GM18517 (cell line): ENCODE measurements at regions not wholly inside any gene's neighbourhood (a gene's known extent, or its start where the extent isn't known, plus 50 kb on each side); places are given as distances from the start of the nearest gene placed in this dataset.

Experiments used
- ATAC-seq: cut with Tn5 transposase; IDR thresholded peaks from one replicate; pipeline ENCODE4 v1.9.1; 2021; ENCODE audit warnings: mild to moderate bottlenecking, moderate library complexity; ENCODE audit not compliant: unreplicated experiment

DNA sequence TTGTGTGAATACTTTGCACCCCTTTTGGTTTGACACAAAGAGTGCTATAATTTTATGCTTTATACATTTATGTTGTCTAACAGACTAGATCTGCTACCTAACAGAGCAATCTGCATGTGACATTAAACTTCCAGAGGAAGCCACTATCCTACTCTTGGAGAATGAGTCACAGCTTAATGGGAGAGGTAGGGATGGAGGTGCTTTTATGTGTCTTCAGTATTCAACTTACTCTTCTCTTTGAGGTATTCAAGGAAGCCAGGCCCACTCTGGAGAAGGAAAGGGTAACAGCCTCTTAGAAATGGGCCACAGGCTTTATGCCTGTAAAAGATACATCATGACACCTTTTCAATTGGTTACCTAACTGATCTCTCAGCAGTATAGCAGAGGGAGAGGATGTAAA lies 85.8 kb upstream of the NEUROD1 start:
- no peak for ATAC-seq

DNA sequence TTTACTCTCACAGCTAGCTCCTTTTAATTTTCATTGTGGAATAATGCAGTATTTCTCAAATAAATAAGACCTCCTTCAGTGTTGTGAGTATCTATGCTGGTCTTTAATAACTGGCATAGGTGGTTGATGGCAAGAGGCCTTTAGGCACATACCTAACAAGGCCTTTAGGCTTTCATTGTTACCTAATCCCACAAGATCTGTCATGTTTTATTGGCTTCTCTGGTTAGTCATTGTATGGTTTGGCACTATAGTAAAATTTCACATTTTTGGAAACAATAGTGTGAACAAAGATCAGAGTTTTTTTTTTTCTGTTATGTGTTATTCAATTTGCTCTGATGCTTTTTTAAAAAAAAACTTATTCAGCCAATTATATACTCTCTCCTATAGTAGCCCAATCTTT lies 89.8 kb upstream of the NEUROD1 start:
- no peak for ATAC-seq

DNA sequence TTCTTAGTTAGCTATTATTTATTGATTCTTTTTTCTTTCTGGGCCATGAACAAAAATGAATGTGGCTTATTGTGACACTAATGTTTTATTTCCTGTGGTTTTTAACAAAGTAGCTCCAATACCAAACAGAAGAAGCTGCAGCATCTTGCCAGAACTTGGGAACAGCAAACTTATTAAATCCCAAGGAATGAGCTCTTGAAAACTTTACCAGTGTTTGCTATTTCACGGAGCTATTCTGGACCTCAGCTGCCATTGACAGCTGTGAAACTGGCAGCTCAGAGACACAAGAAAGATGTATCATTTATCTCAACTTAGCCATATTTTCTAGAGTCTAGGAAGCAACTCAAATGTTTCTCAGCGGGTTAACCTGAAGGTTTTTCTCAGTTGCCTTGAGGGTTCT lies 91.0 kb upstream of the NEUROD1 start:
- no peak for ATAC-seq

DNA sequence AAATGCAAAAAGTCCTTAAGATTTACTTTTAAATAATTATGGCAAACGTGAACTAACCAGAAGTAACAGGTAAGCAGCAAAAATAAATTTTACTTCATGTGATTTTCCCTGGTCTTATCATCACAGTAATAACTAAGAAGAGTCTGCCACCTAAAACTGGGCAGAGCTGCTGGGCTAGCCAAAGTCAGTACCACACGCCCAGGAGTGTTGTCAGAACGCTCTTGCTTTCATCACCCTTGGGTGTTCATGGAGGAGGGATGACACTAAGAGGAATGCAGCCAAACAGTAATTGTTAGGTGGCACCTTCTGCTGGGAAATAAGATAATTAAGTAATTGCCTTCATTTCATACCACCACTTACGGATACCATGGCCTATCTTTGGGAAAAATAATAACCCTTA lies 92.0 kb upstream of the NEUROD1 start:
- ATAC-seq = no peak

DNA sequence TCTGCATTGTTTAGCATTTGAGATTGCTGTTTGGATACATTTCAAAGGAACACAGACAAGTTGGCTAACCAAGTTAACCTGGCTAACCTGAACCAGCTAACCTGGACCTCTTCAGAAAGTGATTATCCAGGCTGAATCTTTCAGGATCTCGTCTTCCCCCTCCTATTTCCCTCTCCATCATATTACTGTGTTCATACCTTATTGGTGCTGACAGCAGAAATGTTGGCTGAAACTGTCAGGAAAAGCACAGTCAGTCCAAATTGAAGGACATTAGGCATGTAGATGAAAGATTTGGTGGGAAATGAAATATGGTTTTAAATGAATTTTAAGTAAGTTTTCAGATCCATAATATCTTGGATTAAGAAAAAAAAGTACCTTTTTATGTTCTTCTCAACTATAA lies 92.5 kb upstream of the NEUROD1 start:
- no peak for ATAC-seq

DNA sequence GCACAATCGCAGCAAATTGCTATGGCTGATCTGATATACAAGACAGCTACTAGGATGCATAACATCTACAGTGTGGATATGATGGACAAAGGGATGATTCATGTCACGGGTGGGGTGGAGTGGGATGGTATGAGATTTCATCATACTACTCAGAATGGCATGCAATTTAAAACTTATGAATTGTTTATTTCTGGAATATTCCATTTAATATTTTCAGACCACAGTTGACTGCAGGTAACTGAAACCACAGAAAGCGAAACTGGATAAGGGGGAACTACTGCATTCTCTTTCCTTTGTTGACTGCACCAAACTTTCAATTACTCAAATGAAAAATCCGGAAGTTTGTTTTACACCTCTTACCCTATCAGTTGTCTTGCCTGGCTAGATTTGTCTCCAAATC lies 94.4 kb upstream of the NEUROD1 start:
- ATAC-seq = no peak

DNA sequence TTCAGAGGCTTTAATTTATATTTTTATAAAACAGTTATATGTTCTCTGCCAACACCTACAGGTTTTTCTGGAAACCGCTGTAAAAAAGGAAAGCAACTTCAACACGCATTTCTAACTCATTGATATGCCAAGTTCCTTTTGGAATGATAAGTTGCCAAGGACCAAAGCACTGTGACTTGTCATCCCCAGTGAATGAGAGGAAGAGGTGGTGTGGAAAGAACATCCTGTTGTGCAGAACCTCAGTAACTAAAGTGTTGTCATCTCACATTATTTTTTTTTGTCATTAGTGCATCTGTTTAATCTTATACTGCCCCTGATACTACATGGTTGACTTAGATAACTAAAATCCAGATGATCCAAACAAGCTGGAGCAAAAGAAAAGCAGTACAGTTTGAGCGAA lies 96.0 kb upstream of the NEUROD1 start:
- ATAC-seq = no peak

DNA sequence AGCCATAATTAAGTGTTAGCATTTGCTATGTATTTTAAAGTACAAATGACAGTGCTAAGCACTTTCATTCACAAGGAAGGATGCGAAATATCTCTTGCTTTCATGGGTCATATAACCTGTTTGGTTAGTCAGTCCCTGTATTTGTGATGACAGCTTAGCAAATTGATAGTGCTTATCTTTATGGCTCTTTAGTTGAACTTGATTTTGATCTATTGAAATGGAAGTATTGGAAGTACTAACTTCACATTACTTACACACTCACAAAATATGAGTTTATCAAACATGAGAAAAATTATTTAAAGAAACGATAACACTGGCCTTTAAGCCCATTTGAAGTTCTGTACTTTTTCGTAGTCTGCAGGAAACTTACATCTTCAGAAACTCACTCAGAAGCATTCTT lies 97.4 kb upstream of the NEUROD1 start:
- no peak for ATAC-seq

DNA sequence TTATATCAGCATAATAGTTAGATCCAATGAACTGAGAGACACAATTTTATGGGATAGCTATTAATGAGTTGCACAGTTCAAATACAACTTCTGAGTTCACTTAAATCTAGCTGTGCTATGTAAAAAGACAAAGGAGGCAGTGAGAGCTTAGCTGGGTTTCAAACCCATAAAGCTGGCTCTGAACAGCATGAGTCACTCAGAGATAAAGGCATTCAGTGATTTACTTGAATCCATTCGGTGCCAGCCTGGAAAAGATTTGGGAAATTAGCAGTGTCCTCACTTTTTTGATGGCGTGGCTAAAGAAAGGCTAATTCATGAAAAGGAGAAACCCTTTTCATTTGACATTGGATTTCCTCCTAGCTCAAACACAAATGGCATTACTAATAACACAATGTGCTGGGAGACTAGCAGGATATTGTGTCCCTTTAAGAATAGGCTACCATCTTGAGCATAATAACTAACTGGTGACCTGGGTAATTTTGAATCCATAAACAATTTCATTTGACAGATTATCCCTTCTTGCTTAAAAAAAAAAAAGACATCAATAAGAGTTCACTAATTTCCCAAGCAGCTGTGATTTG lies 98.4 kb upstream of the NEUROD1 start:
- no peak for ATAC-seq

DNA sequence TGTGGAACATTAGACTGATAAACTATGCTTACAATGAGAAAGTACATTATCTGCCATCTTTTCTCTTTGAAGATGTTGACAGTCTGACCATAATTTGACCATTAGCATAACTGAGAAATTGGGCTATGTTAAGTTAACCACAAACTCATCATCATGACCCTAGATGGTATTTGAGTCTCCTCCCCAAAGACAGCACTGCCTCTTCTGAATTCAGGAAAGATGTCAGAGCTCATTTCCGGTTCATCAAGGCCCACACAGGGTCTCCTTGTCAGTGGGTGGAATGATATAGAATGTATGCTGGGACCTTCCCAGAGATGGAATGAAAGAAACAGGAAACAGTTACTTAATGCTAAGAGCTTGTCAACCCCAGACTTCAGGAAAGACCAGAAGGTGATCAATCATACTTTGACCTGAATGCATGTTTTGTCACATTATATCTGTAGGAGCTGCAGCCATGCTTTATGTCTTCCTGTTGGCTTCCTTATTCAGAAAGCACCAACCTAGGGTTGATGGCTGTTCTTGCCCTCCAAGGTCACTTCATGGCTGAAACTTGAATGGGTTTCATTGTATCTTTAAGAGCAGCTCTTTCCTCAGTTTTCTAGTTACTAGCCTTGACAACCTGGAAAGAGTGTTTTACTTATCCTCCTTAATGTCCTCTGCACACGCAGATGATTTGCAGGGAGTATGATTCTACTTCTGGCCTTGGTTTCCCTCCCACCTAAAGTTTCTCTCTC lies 99.1 kb upstream of the NEUROD1 start:
- ATAC-seq = peak; percentile 54

DNA sequence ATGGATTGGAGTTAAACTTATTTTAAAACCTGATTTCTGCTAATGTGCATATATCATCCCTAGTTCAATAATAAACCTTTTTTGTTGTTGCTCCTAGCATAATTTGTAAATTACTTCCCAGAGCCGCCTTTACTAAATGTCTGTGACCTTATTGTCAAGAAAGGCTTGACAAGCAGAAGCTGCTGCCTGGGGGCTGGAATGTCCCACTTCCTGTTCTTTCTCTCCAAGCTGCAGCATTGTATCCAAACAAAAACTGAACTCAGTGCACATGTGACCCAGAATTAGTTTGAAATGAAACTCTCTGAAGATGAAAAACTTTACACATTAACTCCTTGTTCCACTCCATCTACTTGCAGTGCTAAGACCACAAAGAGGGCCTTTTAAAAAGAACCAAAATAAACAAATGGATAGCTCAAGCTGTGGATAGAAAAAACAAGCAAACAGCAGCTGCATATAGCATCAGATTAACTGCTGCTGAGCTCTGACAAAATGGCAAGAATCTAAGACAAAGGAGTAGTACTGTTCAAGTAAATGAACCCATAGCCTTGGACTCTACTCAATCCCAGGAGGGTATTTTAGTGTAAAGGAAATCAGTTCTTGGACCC lies 99.8 kb upstream of the NEUROD1 start:
- ATAC-seq = peak; percentile 80

DNA sequence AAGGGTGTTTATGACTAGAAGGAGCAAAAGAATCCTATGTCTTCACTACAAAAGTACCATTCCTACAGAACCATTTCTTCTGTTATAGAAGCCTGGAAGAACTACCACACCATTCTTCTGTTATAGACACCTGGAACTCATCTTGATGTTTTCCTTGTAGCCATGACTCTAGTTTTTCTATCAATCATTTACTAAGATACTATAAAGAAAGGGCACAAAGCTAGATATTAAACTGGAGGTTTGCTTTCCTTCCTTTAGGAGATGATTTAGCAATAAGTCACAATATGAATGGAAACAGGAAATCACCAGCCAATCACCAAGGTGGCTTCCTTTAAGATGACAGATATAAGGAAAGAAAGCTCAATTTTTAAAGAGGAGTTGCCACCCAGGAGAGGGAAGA lies 100.3 kb upstream of the NEUROD1 start:
- peak; percentile 10 for ATAC-seq

DNA sequence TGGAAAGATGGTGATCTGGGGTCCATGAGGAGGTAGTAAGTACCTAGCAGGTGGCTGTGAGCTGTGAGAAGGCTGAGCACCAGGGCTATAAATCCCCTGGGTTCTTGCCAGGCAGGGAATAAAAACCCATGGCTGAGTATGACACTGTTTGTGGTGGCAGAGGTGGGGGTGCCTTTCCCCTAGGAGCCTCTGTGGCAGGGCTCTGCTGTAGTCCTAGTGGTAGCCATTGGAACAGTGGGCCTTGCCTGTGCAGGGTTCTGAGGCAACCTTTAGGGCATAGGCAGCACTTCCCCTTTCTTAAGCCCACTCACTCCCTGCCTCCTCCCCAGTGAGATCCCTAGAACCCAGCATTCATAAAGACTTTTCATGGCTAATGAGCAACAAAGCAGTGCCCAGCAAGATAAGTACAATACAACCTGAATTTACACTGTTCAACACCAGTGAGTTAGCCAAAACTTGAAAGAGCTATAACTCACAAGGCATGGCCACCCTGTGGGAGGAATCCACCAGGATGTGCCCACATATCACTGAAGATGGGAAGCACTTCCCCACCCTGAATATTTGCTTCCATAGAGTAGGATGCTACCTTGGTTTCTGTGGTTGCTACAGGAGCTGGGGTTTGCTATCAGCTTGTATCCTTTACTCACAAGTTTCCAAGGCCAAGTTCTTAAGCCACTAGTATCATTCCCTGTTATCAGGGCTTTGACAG lies 100.9 kb upstream of the NEUROD1 start:
- ATAC-seq = peak; percentile 42

DNA sequence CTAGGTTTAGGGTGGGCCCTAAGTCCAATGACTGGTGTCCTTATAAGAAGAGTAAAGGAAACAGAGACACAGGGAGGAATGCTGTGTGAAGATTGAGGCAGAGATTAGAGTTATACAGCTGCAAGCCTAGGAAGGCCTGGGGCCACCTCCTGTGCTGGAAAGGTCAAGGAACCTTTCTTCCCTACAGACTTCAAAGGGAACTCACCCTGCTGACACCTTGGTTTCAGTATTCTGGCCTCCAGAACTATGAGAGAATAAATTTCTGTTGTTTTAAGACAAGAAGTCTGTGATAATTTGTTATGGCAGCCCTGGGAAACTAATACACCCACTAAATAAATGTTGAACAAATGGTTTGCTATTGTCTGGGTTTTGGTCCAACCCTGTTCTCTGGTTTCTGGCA lies 102.3 kb upstream of the NEUROD1 start:
- no peak for ATAC-seq

DNA sequence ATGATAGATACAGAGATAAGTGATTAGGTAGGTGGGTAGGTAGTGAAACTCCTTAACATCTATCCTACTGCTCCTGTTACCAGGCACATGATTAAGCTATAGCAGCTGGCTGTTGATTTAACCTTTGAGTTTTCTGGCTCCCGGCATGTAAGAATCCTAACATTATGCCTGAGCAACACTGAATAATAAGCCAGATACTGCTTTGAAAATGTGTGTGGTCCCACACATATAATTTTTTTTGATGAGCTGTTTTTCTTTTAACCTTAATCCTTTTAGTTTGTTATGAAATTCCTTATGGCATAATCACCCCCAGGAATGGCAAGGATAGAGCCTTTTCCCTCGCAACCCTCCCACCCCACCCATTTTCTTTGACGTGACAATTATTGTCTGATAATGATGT lies 104.2 kb upstream of the NEUROD1 start:
- ATAC-seq = no peak

DNA sequence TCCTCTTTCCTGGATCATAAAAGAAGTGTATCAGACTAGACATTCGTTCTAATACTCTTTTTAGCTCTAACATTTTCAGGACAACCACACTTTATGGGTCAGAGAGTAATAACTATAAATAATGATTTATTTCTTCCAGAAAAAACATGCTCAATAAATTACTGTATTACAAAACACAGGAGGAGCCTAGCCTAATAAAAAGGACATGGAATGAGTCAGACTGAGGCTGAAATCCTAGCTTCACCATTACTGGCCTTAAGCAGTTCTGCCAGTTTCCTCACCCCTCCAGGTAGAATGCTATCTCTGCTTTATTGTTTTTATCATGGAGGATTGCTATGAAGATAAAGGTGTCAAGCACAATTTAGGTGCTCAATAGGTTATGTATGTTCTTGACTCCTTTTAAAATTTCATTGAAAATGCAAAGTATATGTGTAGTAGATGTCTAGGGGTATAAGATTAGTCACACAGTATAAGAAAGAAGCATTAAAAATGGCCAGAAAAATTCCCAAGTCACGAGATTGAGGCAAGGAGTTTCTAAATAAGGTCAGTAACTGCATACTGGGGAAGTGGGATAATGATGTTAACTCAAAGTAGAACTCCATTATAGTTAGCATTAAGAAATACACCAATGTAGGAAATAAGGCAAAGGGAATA lies 105.5 kb upstream of the NEUROD1 start:
- ATAC-seq = no peak

DNA sequence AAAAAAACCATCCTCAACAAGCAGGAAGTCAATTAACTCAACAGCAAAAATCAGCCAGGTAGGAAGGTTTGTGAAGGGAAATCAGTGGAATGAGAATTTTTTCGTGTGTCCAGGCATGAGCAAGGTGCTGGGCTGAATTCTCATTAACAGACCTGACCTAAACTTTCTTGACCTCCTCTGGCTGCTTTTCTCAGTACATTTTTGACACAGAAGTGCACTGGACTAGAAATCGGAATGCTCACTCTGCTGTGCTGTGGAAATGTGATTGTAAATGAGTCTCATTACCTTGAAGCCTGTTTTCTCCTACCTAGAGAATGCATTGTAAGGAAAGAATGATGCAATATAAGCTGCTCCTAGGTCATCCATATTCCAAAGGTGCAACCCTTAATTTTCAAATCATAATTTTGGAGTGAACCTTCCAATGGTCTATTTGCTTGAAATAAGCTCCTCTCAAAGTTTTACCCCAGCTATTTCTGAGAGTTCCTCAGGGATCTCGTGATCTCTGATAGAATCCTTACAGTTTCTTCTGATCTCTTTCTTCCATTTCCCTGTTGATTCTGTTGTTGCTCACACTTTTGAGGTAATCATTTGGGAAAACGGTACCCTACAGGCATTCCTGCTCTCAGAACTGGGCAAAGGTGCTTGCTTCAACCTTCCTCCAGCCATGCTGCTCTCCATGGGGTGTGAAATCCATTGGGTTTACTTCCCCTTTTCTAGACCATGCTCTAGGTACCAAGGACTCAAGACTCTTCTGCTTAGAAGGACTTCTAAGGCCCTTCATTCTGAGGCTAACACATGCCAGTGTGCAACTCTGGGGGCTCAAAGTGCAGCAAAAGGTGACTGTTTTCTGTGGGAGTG lies 104.9 kb upstream of the ITPRID2 start:
- no peak for ATAC-seq

DNA sequence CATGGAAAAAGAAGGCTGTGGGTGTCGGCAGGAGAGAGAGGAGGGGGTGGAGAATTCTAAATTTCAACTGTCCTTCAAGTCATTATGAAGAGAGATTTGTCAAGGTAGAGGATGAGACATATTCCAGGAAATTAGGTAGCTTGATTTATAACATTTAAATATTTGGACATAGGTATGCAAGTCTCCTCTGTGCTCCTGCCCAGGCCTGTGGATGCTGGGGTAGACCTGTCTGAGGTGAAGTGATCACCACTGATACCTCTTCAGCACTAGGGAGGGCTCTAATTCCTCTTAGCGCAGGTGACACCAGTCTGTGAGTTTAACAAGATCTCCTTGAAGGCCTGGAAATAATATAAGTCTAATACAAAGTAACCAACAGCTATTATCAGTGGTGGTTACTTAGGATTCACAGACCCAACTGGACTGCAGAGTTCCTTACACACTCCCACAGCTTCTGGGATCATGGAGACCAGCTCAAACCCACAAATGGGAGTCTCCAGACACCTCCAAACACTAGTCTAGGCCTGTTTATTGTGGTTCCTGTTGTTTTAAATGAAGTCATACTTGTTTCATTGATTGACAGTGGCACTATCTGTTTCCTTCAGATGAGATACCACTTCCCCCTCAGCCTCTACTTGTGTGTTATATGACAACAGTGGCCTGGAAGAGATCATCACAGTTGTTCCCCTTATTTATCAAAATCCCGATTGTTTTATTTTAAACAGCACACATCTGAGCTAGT lies 104.1 kb upstream of the ITPRID2 start:
- no peak for ATAC-seq

DNA sequence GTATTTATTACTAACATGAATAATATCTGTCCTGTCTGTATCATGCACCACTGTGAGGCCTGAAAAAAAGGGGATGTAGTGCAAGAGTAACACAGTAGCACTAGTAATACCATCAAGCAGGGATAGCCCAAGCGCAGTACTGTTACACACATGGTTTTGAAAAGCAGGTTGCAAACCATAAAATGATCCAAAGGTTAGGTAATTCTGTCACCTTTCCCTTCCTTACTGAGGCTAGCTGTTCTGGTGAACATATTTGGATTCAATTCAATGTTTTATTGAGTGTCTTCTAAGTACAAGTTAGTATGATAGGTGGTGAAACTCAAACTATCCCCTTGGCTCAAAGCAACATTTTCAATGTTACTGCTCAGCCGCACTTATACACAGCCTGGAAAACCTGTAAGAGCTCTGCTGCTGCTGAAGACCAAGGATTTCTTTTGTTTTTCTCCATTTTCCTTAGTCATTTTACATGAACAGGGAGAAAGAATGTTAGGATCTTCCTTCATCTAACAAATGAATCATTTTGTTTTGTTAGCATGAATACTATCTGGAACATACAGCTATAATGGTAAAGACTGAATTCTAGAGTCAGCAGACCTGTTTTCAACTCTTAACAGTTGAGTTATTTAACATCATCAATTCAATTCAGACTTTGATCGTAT lies 102.5 kb upstream of the ITPRID2 start:
- no peak for ATAC-seq
